NCI-H226 (cell line): ENCODE measurements at regions not wholly inside any gene's neighbourhood (a gene's known extent, or its start where the extent isn't known, plus 50 kb on each side); places are given as distances from the start of the nearest gene placed in this dataset.
"Not testable (repeated sequence)": the region's sequence is repeated elsewhere in the genome, so short reads cannot be mapped to it uniquely, and the experiment has no call there.

Experiments used
- DNase-seq: peaks from one replicate; pipeline ENCODE4 v3.0.0-alpha.2; 2015

DNA sequence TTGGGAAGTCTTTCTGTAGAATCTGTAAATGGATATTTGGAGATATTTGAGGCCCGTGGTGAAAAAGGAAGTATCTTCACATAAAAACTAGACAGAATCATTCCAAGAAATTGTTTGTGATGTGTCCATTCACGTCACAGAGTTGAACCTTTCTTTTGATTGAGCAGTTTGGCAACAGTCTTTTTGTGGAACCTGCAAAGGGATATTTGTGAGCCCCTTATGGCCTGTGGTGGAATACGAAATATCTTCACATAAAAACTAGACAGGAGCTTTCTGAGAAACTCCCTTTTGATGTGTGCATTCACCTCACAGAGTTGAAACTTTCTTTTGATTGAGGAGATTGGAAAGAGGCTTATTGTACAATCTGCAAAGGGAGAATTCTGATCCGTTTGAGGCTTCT lies 2980.4 kb downstream of the TUBA3C start:
- DNase-seq = not testable (repeated sequence)

DNA sequence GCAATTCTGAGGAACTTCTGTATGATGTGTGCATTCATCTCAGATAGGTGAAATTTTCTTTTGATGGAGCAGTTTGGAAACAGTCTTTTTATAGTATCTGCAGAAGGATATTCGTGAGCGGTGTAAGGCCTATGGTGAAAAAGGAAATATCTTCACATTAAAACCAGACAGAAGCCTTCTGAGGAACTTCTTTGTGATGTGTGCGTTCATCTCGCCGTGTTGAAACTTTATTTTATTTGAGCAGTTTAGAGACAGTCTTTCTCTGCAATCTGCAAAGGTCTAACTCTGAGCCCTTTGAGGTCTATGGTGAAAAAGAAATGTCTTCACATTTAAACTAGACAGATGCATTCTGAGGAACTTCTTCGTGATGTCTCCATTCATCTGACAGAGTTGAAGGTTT lies 3021.0 kb downstream of the TUBA3C start:
- DNase-seq = not testable (repeated sequence)

- not testable (repeated sequence) for DNase-seq
Measured at GRCh38 chr13:16158958-16159357, 3022.7 kb downstream of the TUBA3C start.

- DNase-seq = not testable (repeated sequence)
Measured at GRCh38 chr13:16158016-16158415, 3023.6 kb downstream of the TUBA3C start.

DNA sequence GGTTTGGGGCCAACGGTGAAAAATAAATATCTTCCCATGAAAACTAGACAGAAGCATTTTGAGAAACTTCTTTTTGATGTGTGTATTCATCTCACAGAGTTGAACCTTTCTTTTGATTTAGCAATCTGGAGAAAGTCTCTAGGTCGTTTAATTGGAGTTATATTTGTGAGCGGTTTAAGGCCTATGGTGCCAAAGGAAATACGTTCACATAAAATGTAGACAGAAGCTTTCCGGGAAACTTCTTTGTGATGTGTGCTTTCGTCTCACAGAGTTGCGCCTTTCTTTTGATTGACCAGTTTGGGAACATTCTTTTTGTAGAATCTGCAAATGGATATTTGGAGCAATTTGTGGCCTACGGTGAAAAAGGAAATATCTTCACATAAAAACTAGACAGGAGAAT lies 3028.8 kb downstream of the TUBA3C start:
- not testable (repeated sequence) for DNase-seq

DNA sequence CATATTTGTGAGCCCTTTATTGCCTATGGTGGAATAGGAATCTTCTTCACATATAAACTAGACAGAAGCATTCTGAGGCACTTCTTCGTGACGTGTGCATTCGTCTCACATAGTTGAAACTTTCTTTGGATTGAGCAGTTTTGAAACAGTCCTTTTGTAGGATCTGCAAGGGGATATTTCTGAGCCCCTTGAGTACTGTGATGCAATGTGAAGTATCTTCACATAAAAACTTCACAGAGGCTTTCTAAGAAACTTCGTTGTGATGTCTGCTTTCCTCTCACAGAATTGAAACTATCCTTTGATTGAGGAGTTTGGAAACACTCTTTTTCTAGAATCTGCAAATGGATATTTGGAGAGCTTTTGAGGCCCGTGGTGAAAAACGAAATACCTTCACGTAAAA lies 3030.3 kb downstream of the TUBA3C start:
- peak; percentile 0 for DNase-seq

- not testable (repeated sequence) for DNase-seq
Measured at GRCh38 chr13:16149415-16149814, 3032.2 kb downstream of the TUBA3C start.

- DNase-seq = not testable (repeated sequence)
Measured at GRCh38 chr13:16145652-16146051, 3036.0 kb downstream of the TUBA3C start.

GRCh38 chr13:16141361-16141760 lies 3040.3 kb downstream of the TUBA3C start:
- not testable (repeated sequence) for DNase-seq

GRCh38 chr13:16136846-16137245 lies 3044.8 kb downstream of the TUBA3C start:
- not testable (repeated sequence) for DNase-seq

- not testable (repeated sequence) for DNase-seq
Measured at GRCh38 chr13:16128675-16129074, 3052.9 kb downstream of the TUBA3C start.

DNA sequence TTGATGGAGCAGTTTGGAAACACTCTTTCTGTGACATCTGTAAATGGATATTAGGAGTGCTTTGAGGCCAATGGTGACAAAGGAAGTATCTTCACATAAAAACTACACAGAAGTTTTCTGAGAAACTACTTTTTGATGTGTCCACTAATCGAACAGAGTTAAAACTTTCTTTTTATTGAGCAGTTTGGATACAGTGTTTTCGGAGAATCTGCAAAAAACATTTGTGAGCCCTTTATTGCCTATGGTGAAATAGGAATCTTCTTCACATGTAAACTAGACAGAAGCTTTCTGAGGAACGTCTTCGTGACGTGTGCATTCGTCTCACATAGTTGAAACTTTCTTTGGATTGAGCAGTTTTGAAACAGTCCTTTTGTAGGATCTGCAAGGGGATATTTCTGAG lies 3068.2 kb downstream of the TUBA3C start:
- not testable (repeated sequence) for DNase-seq
